GM21390 (cell line): ENCODE measurements at regions not wholly inside any gene's neighbourhood (a gene's known extent, or its start where the extent isn't known, plus 50 kb on each side); places are given as distances from the start of the nearest gene placed in this dataset.

Source experiments
- ATAC-seq: cut with Tn5 transposase; IDR thresholded peaks from one replicate; pipeline ENCODE4 v1.9.1; 2021; ENCODE audit not compliant: unreplicated experiment

DNA sequence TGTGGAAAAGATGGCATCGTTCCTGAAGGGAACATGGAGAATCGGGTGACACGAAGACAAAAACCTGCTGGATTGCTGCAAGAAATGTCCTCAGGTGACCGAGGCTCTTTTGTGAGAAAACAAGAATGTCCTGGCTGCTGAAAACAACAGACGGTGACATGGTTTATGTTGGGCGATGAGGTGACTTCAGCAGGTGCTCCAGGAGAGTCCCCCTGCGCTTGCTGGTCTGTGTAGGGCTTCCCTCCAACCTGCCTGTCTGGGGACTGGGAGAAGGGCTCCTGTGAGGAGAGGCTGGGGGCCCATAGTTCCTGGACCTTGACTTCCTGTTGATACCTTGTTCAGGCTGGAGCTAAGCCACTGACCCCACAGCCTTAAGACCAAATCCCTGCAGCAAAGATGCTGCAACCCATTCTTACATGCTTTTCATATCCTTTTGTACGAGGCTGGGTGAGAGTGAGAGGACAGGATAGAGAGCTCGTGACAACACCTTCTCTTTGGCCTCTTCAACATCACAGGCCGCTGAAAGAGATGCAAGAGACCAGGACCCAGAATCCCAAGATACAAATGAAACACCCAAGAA is 134.8 kb downstream of the CD83 start:
- no peak for ATAC-seq

- peak; percentile 95 for ATAC-seq
Observed at GRCh38 chr6:14254505-14254904, 136.9 kb downstream of the CD83 start.

DNA sequence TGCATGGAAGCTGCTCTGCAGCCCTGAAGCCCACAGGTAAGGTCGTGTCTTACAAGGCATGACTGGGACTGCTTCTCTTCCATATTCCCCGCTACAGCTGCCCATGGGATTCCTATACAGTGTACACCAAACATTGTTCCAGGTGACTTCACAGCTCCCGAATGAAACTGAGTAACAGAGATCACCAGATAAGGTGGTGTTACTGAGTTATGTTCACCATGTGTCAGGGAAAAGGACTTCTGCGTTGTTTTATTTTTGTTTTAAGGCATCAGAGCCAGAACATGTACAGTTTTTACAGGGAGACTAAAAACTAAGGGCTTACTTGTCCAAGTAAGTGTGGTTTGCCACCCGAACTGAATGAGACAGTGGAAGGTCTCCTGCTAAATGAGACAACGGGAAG is 138.3 kb downstream of the CD83 start:
- ATAC-seq, result no peak

GRCh38 chr6:14258117-14258516 is 140.5 kb downstream of the CD83 start:
- ATAC-seq, result no peak

DNA sequence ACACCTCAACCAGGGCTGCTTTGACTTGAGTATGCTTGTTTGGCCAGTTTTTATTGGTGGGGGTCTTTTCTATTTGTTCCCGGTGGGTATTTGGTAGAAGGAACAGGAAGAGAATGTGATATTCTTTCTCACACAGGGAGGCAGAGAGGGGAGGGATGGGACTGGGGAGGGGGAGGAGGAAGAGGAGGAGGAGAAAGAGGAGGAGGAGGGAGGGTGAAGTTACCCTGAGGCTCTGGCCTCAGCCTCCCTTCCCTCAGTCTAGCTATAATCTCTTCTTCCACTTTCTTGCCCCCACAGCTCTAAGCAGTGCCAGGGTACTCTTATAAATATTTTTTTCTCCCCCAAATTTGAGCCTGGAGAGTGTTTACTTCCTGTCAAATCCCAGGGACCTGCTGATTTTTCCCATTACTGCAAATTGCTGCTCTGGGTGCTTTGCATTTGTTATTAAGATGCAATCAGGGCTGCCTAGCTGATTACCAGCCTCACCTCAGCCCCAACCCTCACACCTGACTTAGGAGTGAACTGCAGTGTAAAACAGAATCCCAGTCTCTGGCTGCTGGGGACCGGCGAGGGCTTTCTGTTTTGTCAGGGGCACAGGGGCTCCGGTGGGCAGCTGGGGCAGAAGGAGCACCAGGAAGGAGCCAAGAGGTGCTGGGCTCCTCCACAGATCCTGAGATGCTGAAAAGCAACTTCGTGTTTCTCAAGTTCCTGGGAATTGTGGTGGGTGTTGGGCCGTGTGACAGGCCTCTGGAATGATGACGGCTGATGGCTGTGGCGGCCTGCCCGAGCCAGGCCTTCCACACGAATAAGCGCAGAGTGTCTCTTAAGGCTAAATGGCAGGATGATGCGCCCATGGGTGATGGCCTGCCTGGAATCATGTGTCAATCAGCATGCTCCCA is 141.4 kb downstream of the CD83 start:
- ATAC-seq, result no peak

DNA sequence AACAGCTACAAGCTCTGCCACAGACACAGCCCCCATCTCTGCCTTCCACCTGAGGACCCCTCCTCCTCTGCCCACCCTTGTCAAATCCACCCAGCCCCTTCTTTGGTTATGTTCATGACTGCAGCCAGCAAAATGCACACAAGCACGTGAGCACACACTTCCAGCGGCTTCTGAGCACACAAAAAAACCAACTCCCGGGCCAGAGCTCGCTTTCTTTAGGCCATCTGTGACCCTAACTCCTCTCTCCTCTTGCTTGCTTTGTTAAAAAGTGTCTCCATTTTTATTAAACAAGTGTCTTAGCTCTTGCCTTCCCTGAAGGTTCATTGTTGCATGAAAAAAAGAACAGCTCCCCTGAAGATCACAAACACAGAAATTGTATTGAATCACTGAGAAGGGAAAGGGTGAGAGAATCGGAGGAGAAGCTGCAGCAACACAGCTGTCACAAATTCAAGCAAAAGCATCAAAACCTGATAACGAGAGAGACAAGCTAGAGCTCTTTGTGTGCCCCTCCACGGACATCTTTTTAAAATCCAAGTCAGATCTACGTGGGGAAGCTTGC is 142.1 kb downstream of the CD83 start:
- no peak for ATAC-seq

DNA sequence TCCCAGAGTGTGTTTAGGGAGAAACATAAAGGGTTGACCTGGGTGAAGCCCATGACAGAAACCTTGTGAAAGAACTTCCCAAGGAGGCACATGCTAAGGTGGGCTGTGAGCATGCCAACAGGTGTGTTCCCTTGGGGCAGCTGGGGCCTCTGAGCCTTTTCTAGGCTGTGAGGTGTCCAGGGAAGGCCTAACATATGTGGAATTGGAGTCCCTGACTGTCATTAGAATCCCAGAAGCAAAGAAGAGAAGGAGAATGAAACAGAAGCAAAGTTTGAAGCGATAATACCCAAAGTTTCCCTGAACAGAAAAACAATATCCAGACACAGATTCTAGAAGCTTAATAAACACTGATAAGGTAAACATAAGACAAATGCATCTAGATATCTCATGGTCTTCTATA is 143.3 kb downstream of the CD83 start:
- no peak for ATAC-seq

DNA sequence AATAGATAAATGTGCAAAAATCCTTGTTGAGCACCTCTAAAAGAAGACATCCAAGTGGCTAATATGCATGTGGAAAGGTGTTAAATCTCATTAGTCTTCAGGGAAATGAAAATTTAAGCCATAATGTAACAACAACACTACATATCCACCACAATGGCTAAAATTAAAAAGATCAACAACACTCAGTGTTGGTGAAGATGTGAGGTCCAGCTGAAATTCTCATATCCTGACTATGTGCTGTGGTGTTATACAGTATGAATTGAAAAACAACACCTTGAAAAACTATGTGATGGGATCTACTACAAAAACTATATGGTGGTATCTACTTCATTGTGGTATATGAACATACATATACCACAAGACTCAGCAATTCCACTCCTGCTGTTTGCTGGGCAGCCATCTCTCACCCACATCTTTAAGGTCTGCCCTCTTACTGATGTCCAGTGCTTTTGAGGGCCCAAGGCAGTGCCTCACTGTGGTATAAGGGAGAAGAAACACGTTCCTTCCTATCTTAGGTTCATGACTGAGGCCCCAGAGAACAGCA is 146.4 kb downstream of the CD83 start:
- no peak for ATAC-seq

GRCh38 chr6:14265049-14266021 is 147.8 kb downstream of the CD83 start:
- ATAC-seq, result no peak

DNA sequence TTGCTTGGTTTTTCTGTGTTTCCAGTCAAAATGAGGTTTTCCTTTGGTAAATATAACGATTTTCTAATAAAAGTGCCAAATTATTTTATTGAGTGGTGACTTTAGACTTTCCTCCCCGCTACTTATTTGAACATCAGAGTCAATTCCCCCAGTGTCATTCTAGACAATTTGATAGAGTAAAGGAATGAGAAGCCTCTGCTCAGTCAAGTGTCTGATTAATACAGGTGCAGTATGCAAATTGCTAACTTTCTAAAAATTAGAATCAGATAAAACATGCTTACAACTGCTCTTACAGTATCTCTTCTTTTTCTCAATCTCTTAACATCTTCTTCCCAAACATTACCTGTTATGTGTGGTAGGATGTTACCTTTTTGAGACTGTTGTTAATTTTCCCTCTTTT is 148.7 kb downstream of the CD83 start:
- ATAC-seq, result no peak

- ATAC-seq, result no peak
Observed at GRCh38 chr6:14267885-14268660, 150.5 kb downstream of the CD83 start.

- no peak for ATAC-seq
Observed at GRCh38 chr6:14269436-14269835, 151.9 kb downstream of the CD83 start.

GRCh38 chr6:14270142-14270893 is 152.7 kb downstream of the CD83 start:
- no peak for ATAC-seq

DNA sequence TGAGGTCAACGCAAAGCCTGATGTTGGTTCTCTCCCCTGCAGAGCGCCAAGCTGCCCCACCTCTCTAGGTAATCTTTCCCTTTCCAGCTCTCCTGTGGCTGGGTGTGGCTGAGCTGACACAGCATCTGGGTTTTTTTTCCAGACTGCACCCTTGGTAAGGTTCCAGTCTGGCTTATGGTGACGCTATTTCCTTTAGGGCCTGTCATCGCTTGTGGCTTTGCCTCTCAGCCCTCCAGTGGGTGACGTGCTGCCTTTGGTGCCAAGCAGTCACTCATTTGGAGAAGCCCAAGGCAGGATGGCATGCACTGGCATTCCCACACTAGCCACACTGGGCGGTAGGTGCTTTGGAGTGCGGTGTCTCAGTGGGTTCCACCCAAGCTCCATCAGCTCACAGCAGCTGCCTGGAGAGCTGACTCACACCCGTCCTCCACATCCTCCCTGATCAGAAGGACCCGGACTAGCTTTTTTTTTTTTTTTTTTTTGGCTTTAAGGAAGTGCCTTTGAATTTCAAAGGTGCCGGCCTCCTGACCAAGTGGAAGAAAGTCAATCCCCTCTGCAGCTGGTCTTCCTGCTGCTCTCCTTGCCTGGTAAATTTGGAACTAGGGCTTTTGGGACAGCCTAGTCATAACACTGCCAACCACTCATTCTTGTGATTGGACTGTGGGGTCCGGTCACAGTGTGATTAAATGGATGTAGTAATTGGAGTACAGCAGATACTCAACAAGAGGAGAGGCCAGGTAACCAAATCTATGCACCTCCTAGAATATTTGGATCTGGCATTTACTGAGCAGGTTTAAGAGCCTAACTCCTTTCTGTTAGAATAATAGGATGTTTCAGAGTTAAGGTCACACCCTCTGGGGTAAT is 153.6 kb downstream of the CD83 start:
- no peak for ATAC-seq

- no peak for ATAC-seq
Observed at GRCh38 chr6:14271789-14272736, 154.5 kb downstream of the CD83 start.

DNA sequence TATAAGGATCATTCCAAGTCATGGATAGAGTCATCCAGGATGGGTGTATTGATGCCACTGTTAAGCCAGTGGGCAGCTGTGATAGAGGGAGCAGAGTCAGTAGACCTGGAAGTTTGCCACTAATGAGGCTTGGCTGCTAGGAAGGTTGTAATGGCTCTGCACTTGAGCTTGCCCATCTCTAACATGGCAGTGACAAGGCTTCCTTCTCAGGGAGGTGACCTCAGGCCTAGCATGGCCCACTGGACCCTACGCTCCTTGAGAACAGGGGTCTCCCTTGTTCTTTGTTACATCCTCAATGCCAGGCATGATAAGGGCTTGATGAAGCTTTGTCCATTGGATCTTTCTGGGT is 155.1 kb downstream of the CD83 start:
- no peak for ATAC-seq

- ATAC-seq, result no peak
Observed at GRCh38 chr6:14273191-14273590, 155.6 kb downstream of the CD83 start.
